ENCODE measurements at regions not wholly inside any gene's neighbourhood (a gene's known extent, or its start where the extent isn't known, plus 50 kb on each side); places are given as distances from the start of the nearest gene placed in this dataset.

- Histone ChIP-seq H3K9ac (replicated peaks in 1 of 4; ENCODE audit: extremely low read depth in 1 of 4, low read depth in 3 of 4, low read length in 3 of 4) (no peak overlapping the region), H2BK20ac (ENCODE audit: low read length) (no peak overlapping the region), H3K27ac (ENCODE audit: low read depth, low read length) (no peak overlapping the region), H2AFZ (ENCODE audit: low read length) (no peak overlapping the region), H3K9me3 (ENCODE audit: insufficient read depth in 2 of 2, low read depth in 1 of 2, low read length in 1 of 2) (no peaks in the 10 kb centered on the region), H3K18ac (ENCODE audit: extremely low read depth, low read length) (0 out of 2 replicates have a peak overlapping the region, but pooled peaks have one; percentile 4), H3K36me3 (ENCODE audit: control insufficient read depth in 2 of 4, insufficient read depth in 4 of 4, low read length in 3 of 4) (no peaks in the 10 kb centered on the region), H3K79me2 (ENCODE audit: control insufficient read depth in 1 of 2, insufficient read depth in 2 of 2, low read length in 2 of 2) (no peaks in the 10 kb centered on the region), H2BK5ac (ENCODE audit: low read depth, low read length) (no peak overlapping the region), H4K5ac (ENCODE audit: insufficient read length, low read depth, low read length) (no peak overlapping the region), H3K14ac (ENCODE audit: insufficient read length) (no peak overlapping the region), H3K4me3 (ENCODE audit: extremely low read depth in 1 of 4, insufficient read depth in 2 of 4, low read depth in 3 of 4, low read length in 4 of 4) (peak overlapping the region in 1 of 4 experiments; percentile 30; a peak in 1 of 8 replicates), H3K4me2 (ENCODE audit: insufficient read depth in 1 of 2, low read depth in 2 of 2, low read length in 2 of 2) (peak overlapping the region; percentile 43 to 51; a peak in 3 of 4 replicates), H4K8ac (ENCODE audit: extremely low read depth, insufficient read depth, low read length) (no peak overlapping the region), H2BK120ac (replicated peaks; ENCODE audit: low read depth, low read length) (no peak overlapping the region), H3K4ac (replicated peaks; ENCODE audit: insufficient read length, low read depth, low read length) (no peak overlapping the region), H2BK15ac (ENCODE audit: low read length) (no peak overlapping the region), H4K20me1 (replicated peaks in 1 of 2; ENCODE audit: control insufficient read depth in 1 of 2, insufficient read depth in 2 of 2, low read length in 2 of 2) (no peaks in the 10 kb centered on the region), H2BK12ac (ENCODE audit: low read depth, low read length) (no peak overlapping the region), H4K91ac (replicated peaks; ENCODE audit: insufficient read length, low read length) (no peak overlapping the region), H3K4me1 (replicated peaks in 1 of 4; ENCODE audit: control insufficient read depth in 3 of 4, insufficient read depth in 4 of 4, low read length in 3 of 4) (peaks cover 5 to 25% (median 19%) of the 10 kb centered on the region in 4 experiments; a peak in 5 of 7 replicates), H3K79me1 (ENCODE audit: low read depth, low read length) (no peaks in the 10 kb centered on the region), H3K23ac (ENCODE audit: insufficient read length) (no peak overlapping the region), H3K27me3 (replicated peaks in 1 of 4; ENCODE audit: control insufficient read depth in 3 of 4, extremely low read depth in 1 of 4, insufficient read depth in 3 of 4, low read length in 3 of 4) (no peaks in the 10 kb centered on the region), H3K56ac (replicated peaks; ENCODE audit: insufficient read length, low read depth, low read length) (no peak overlapping the region), H2AK5ac (ENCODE audit: low read depth, low read length) (no peak overlapping the region), H3K23me2 (ENCODE audit: low read depth, low read length) (0 out of 2 replicates have a peak, but pooled peaks cover 3% of the 10 kb centered on the region)
- POLR2A ChIA-PET (ENCODE audit: partially characterized antibody): no interaction called here
- FAIRE-seq: no peak
- no peak for DNase-seq (ENCODE audit: low read depth in 1 of 2, low spot score in 2 of 2)
- WGBS, 2 experiments (ENCODE audit: extremely low coverage in 1 of 2, insufficient coverage in 1 of 2, insufficient read length in 1 of 2, insufficient replicate concordance in 2 of 2, low coverage in 1 of 2, low lambda C conversion rate in 2 of 2, missing lambda C conversion rate in 1 of 2): 75% methylated on average over 1 of the region's 1 CpG; no CpG with 5 or more reads in 1 of the 2 experiments
- no peak for TF ChIP-seq FOSL1 (IDR thresholded peaks at IDR 0.05; ENCODE audit: insufficient read depth, low read depth, low read length)
- no peak for TF ChIP-seq JUND (IDR thresholded peaks at IDR 0.05; ENCODE audit: low read length)
- no peak for TF ChIP-seq SIN3A (conservative IDR thresholded peaks at IDR 0.05 in 1 of 2, IDR thresholded peaks at IDR 0.05 in 1 of 2; ENCODE audit: low read depth in 1 of 2, low read length in 2 of 2)
- no peak for TF ChIP-seq CHD1 (IDR thresholded peaks at IDR 0.05; ENCODE audit: low read depth, low read length)
- no peak for TF ChIP-seq YY1 (IDR thresholded peaks at IDR 0.05; ENCODE audit: low read depth, low read length)
- no peak for TF ChIP-seq HDAC6 (IDR thresholded peaks at IDR 0.05; ENCODE audit: low read depth, low read length)
- no peak for TF ChIP-seq SP4 (IDR thresholded peaks at IDR 0.05; ENCODE audit: low read length)
- TF ChIP-seq CBX8 (IDR thresholded peaks at IDR 0.05; ENCODE audit: borderline replicate concordance, low read depth, low read length): no peak
- TF ChIP-seq CREB1 (IDR thresholded peaks at IDR 0.05): no peak
- no peak for TF ChIP-seq POLR2AphosphoS5 (IDR thresholded peaks at IDR 0.05; ENCODE audit: low read depth, low read length)
- TF ChIP-seq RAD21 (IDR thresholded peaks at IDR 0.05 in 1 of 2, conservative IDR thresholded peaks at IDR 0.05 in 1 of 2; ENCODE audit: low read depth in 2 of 2, low read length in 2 of 2): no peak
- CTCF ChIA-PET (ENCODE audit: partially characterized antibody): interaction anchor here (1.1 to 3.1 kb wide), 2 partner anchors 102 to 148 kb away, joined by 3 to 42 read pairs; no protein-coding TSS in a partner anchor
Measured at GRCh38 chr9:69964446-69964845, 79.2 kb upstream of the MAMDC2 start.

All from H1 (cell line).